Caco-2 (cell line): ENCODE measurements at regions not wholly inside any gene's neighbourhood (a gene's known extent, or its start where the extent isn't known, plus 50 kb on each side); places are given as distances from the start of the nearest gene placed in this dataset.

ENCODE experiments used
- BruUV-seq: library from RNA; stranded (reverse); fragments of 400-500 nt; replicated peaks from 2 replicates; lab custom pipeline; 2021; lab: Mats Ljungman, UMichigan
- CTCF ChIA-PET: fragments of 300-600 bp; sonication (Branson Sonifier 250); formaldehyde crosslinking; loops from one replicate; lab custom pipeline; 2022; ENCODE audit warnings: antibody characterized with exemption; lab: Charles Lee
- POLR2A ChIA-PET: fragments of 300-600 bp; sonication (Branson Sonifier 250); formaldehyde crosslinking; loops from one replicate; lab custom pipeline; 2022; ENCODE audit warnings: antibody characterized with exemption; lab: Charles Lee
- DNase-seq, 2 experiments: peaks; one replicate each; pipeline versions ENCODE4 v3.0.0 to v3.0.0-alpha.2; 2020 to 2022
- H3K27me3 ChIP-seq: replicated peaks from 2 replicates; pipeline ENCODE4 v1.6.0; 2011; ENCODE audit warnings: low read length; ENCODE audit not compliant: control insufficient read depth, insufficient read depth
- H3K36me3 ChIP-seq: 2 replicates; pipeline ENCODE4 v1.5.1; 2011; ENCODE audit warnings: low read length; ENCODE audit not compliant: control insufficient read depth, insufficient read depth
- H3K4me1 ChIP-seq: fragments of 250-450 bp; sonication (Bioruptor Pico); 2 replicates; pipeline ENCODE4 v1.5.1; 2020; ENCODE audit warnings: mild to moderate bottlenecking
- H3K4me3 ChIP-seq: 2 replicates; pipeline ENCODE4 v1.5.1; 2011; ENCODE audit warnings: low read depth, mild to moderate bottlenecking, control low read depth, low read length
- H3K9me3 ChIP-seq: fragments of 250-450 bp; sonication (Bioruptor Pico); 2 replicates; pipeline ENCODE4 v1.5.1; 2020; ENCODE audit warnings: mild to moderate bottlenecking, moderate library complexity
- H3K27ac Mint-ChIP-seq: one replicate; pipeline ENCODE4 v1.8.0; 2022; ENCODE audit warnings: mixed read lengths; ENCODE audit not compliant: unreplicated experiment
- H3K27me3 Mint-ChIP-seq: one replicate; pipeline ENCODE4 v1.8.0; 2022; ENCODE audit warnings: mixed read lengths; ENCODE audit not compliant: insufficient read depth, unreplicated experiment
- H3K36me3 Mint-ChIP-seq: one replicate; pipeline ENCODE4 v1.8.0; 2022; ENCODE audit warnings: mild to moderate bottlenecking, mixed read lengths; ENCODE audit not compliant: insufficient read depth, unreplicated experiment
- H3K4me1 Mint-ChIP-seq: one replicate; pipeline ENCODE4 v1.8.0; 2022; ENCODE audit warnings: low read depth, mixed read lengths; ENCODE audit not compliant: unreplicated experiment
- H3K4me3 Mint-ChIP-seq: one replicate; pipeline ENCODE4 v1.8.0; 2022; ENCODE audit warnings: mild to moderate bottlenecking, moderate library complexity, mixed read lengths; ENCODE audit not compliant: unreplicated experiment
- H3K9me3 Mint-ChIP-seq: one replicate; pipeline ENCODE4 v1.8.0; 2022; ENCODE audit warnings: mixed read lengths; ENCODE audit not compliant: unreplicated experiment
- CTCF ChIP-seq, 2 experiments: fragments of 200-600 bp in 1 of 2; IDR thresholded peaks; 1 replicate in 1 of 2; 2 replicates in 1 of 2; pipeline versions ENCODE4 v1.5.1 to v1.8.0; 2011 to 2022; ENCODE audit warnings: antibody characterized with exemption in 1 of 2, control low read depth in 1 of 2, inconsistent platforms in 1 of 2, low read depth in 1 of 2, low read length in 1 of 2, mild to moderate bottlenecking in 1 of 2, moderate library complexity in 1 of 2; ENCODE audit not compliant: insufficient read depth in 1 of 2, severe bottlenecking in 1 of 2, unreplicated experiment in 1 of 2
- intact Hi-C: fragments of 100-400 bp; cut with micrococcal nuclease; formaldehyde crosslinking; loops from one replicate; pipeline ENCODE4 v1.10.0; 2022; ENCODE audit not compliant: unreplicated experiment

GRCh38 chr5:66368811-66369210, 224.7 kb downstream of the SREK1 start:
- Histone ChIP-seq H3K4me3 (no peak overlapping the region), H3K27me3 (no peaks in the 10 kb centered on the region), H3K4me1 (no peaks in the 10 kb centered on the region), H3K9me3 (no peaks in the 10 kb centered on the region), H3K36me3 (no peaks in the 10 kb centered on the region)
- BruUV-seq = no TSS peak
- ChIA-PET POLR2A (no interaction called here), CTCF (no interaction called here)
- Mint-ChIP-seq H3K36me3 (no peaks in the 10 kb centered on the region), H3K9me3 (no peaks in the 10 kb centered on the region), H3K4me3 (no peak overlapping the region), H3K27me3 (peaks cover 17% of the 10 kb centered on the region), H3K4me1 (no peaks in the 10 kb centered on the region), H3K27ac (no peak overlapping the region)
- no peak for TF ChIP-seq CTCF (IDR thresholded peaks at IDR 0.05; ENCODE audit: insufficient read depth in 1 of 2, low read depth in 1 of 2, low read length in 1 of 2, severe bottlenecking in 1 of 2, unreplicated experiment in 1 of 2)
- intact Hi-C loops = no loop called here
- DNase-seq = no peak

GRCh38 chr5:66377747-66378146, 218.4 kb upstream of the MAST4 start:
- H3K27me3 Mint-ChIP-seq = peaks cover 5% of the 10 kb centered on the region
- Histone ChIP-seq H3K9me3 (no peaks in the 10 kb centered on the region), H3K4me1 (no peaks in the 10 kb centered on the region), H3K4me3 (no peak overlapping the region), H3K36me3 (no peaks in the 10 kb centered on the region), H3K27me3 (no peaks in the 10 kb centered on the region)
- no peak overlapping the region for H3K27ac Mint-ChIP-seq
- no peak for TF ChIP-seq CTCF (IDR thresholded peaks at IDR 0.05; ENCODE audit: insufficient read depth in 1 of 2, low read depth in 1 of 2, low read length in 1 of 2, severe bottlenecking in 1 of 2, unreplicated experiment in 1 of 2)
- POLR2A ChIA-PET = no interaction called here
- no peaks in the 10 kb centered on the region for H3K36me3 Mint-ChIP-seq
- no TSS peak for BruUV-seq
- DNase-seq = no peak
- CTCF ChIA-PET = no interaction called here
- no peak overlapping the region for H3K4me3 Mint-ChIP-seq
- no peaks in the 10 kb centered on the region for H3K4me1 Mint-ChIP-seq
- H3K9me3 Mint-ChIP-seq = no peaks in the 10 kb centered on the region
- intact Hi-C loops = no loop called here

- H3K4me3 ChIP-seq = no peak overlapping the region
- no peaks in the 10 kb centered on the region for H3K27me3 ChIP-seq
- H3K9me3 ChIP-seq = no peaks in the 10 kb centered on the region
- no peaks in the 10 kb centered on the region for H3K36me3 Mint-ChIP-seq
- H3K27ac Mint-ChIP-seq = no peak overlapping the region
- no peaks in the 10 kb centered on the region for H3K9me3 Mint-ChIP-seq
- peaks cover 5% of the 10 kb centered on the region for H3K27me3 Mint-ChIP-seq
- intact Hi-C loops = no loop called here
- TF ChIP-seq CTCF (IDR thresholded peaks at IDR 0.05; ENCODE audit: insufficient read depth in 1 of 2, low read depth in 1 of 2, low read length in 1 of 2, severe bottlenecking in 1 of 2, unreplicated experiment in 1 of 2) = no peak
- ChIA-PET CTCF (no interaction called here), POLR2A (no interaction called here)
- H3K4me3 Mint-ChIP-seq = no peak overlapping the region
- H3K4me1 ChIP-seq = no peaks in the 10 kb centered on the region
- no TSS peak for BruUV-seq
- no peaks in the 10 kb centered on the region for H3K36me3 ChIP-seq
- no peaks in the 10 kb centered on the region for H3K4me1 Mint-ChIP-seq
- DNase-seq = no peak
Observed at GRCh38 chr5:66378407-66378806, 217.8 kb upstream of the MAST4 start.
